HG03460 (cell line): ENCODE measurements at regions not wholly inside any gene's neighbourhood (a gene's known extent, or its start where the extent isn't known, plus 50 kb on each side); places are given as distances from the start of the nearest gene placed in this dataset.

Experiments
- ATAC-seq: cut with Tn5 transposase; IDR thresholded peaks from one replicate; pipeline ENCODE4 v1.9.1; 2021; ENCODE audit not compliant: unreplicated experiment

- no peak for ATAC-seq
Measured at GRCh38 chr20:1720845-1721475, 63.4 kb upstream of the SIRPG start.

- ATAC-seq, result no peak
Measured at GRCh38 chr20:1720226-1720625, 62.6 kb upstream of the SIRPG start.

GRCh38 chr20:1718604-1719384 is 61.2 kb upstream of the SIRPG start:
- no peak for ATAC-seq

- ATAC-seq, result no peak
Measured at GRCh38 chr20:1712634-1713624, 55.4 kb upstream of the SIRPG start.

- no peak for ATAC-seq
Measured at GRCh38 chr20:1711826-1712601, 54.4 kb upstream of the SIRPG start.

GRCh38 chr20:1711266-1711665 is 53.7 kb upstream of the SIRPG start:
- ATAC-seq, result no peak

GRCh38 chr20:1710484-1710883 is 52.9 kb upstream of the SIRPG start:
- ATAC-seq, result no peak

- ATAC-seq, result no peak
Measured at GRCh38 chr20:1707588-1708449, 50.2 kb upstream of the SIRPG start.
